ENCODE measurements at regions not wholly inside any gene's neighbourhood (a gene's known extent, or its start where the extent isn't known, plus 50 kb on each side); places are given as distances from the start of the nearest gene placed in this dataset.

- Histone ChIP-seq H3K27me3 (ENCODE audit: control insufficient read depth in 2 of 2, insufficient read depth in 2 of 2, low read length in 2 of 2) (no peaks in the 10 kb centered on the region), H4K20me1 (replicated peaks; ENCODE audit: control insufficient read depth, extremely low read depth, insufficient read depth, low read length) (no peaks in the 10 kb centered on the region), H3K27ac (ENCODE audit: insufficient read depth, low read depth, low read length) (no peak overlapping the region), H3K79me2 (ENCODE audit: control insufficient read depth, insufficient read depth, low read length) (no peaks in the 10 kb centered on the region), H3K9me1 (replicated peaks; ENCODE audit: control insufficient read depth, extremely low read depth, insufficient read depth, low read length) (no peaks in the 10 kb centered on the region), H3K9ac (replicated peaks; ENCODE audit: extremely low read depth, insufficient read depth, low read length) (no peak overlapping the region), H2AFZ (ENCODE audit: low read depth, low read length) (no peak overlapping the region), H3K4me2 (ENCODE audit: insufficient read depth, low read length) (no peak overlapping the region), H3K4me1 (ENCODE audit: control insufficient read depth, extremely low read depth, insufficient read depth, low read length) (no peaks in the 10 kb centered on the region), H3K4me3 (replicated peaks in 1 of 3; ENCODE audit: insufficient read depth in 1 of 3, low read depth in 1 of 3, low read length in 3 of 3) (no peak overlapping the region), H3K9me3 (replicated peaks; ENCODE audit: control insufficient read depth, insufficient read depth, low read length) (no peaks in the 10 kb centered on the region), H3K36me3 (ENCODE audit: control insufficient read depth in 2 of 2, extremely low read depth in 1 of 2, insufficient read depth in 2 of 2, low read length in 2 of 2) (no peaks in the 10 kb centered on the region)
- TF ChIP-seq MAX (IDR thresholded peaks at IDR 0.05; ENCODE audit: insufficient read depth, insufficient read length) (no peak), CTCF (IDR thresholded peaks at IDR 0.05; ENCODE audit: extremely low read depth in 1 of 2, insufficient read depth in 1 of 2, low read depth in 1 of 2, low read length in 2 of 2) (no peak), EZH2 (IDR thresholded peaks at IDR 0.05; ENCODE audit: borderline replicate concordance, low read depth, low read length, severe bottlenecking) (no peak), MYC (IDR thresholded peaks at IDR 0.05; ENCODE audit: low read depth, low read length) (no peak), POLR2A (IDR thresholded peaks at IDR 0.05; ENCODE audit: low read depth, low read length) (no peak), GATA2 (IDR thresholded peaks at IDR 0.05; ENCODE audit: insufficient read depth, insufficient read length, low read depth, low read length) (no peak), JUN (IDR thresholded peaks at IDR 0.05; ENCODE audit: borderline replicate concordance, insufficient read depth, insufficient read length, low read depth) (no peak), POLR2AphosphoS5 (IDR thresholded peaks at IDR 0.05; ENCODE audit: insufficient read depth, low read depth, low read length) (no peak), FOS (IDR thresholded peaks at IDR 0.05; ENCODE audit: borderline replicate concordance, insufficient read depth, low read length) (no peak)
- BruUV-seq (replicated peaks), result no TSS peak
- ChIA-PET CTCF (no interaction called here), POLR2A (no interaction called here)
- FAIRE-seq (no peak), DNase-seq (ENCODE audit: low read depth, low spot score) (no peak)
- dilution Hi-C loops (cut with MboI; ENCODE audit: extremely low pct_ligation_motif_present, low sequenced_read_pairs), result no loop called here
- intact Hi-C loops (cut with micrococcal nuclease), result no loop called here
Measured at GRCh38 chr16:75841517-75841916, 115.2 kb upstream of the CPHXL start.

Measured in endothelial cell of umbilical vein (primary cell).